Activated B cell treated with CpG ODN at 0.5 μM for 24 hours (primary cell): ENCODE measurements at regions not wholly inside any gene's neighbourhood (a gene's known extent, or its start where the extent isn't known, plus 50 kb on each side); places are given as distances from the start of the nearest gene placed in this dataset.

Experiments used
- ATAC-seq: fragments of 200-7000 bp; cut with Tn5 transposase; one replicate; pipeline ENCODE4 v1.10.0; 2021; ENCODE audit warnings: low read depth, mild to moderate bottlenecking, moderate library complexity
- CTCF ChIA-PET: fragments of 350-600 bp; sonication (Branson Sonifier 250); formaldehyde crosslinking; loops from one replicate; lab custom pipeline; 2021; ENCODE audit warnings: antibody characterized with exemption; lab: Charles Lee
- POLR2A ChIA-PET: fragments of 350-600 bp; sonication (Branson Sonifier 250); formaldehyde crosslinking; loops from one replicate; lab custom pipeline; 2021; ENCODE audit warnings: antibody characterized with exemption; lab: Charles Lee
- DNase-seq: peaks from one replicate; pipeline ENCODE4 v3.0.0; 2022
- H3K27ac Mint-ChIP-seq: one replicate; pipeline ENCODE4 v1.8.0; 2020; ENCODE audit warnings: mixed read lengths
- H3K27me3 Mint-ChIP-seq: one replicate; pipeline ENCODE4 v1.8.0; 2021; ENCODE audit warnings: mixed read lengths
- H3K36me3 Mint-ChIP-seq: one replicate; pipeline ENCODE4 v1.8.0; 2021; ENCODE audit warnings: low read depth, mixed read lengths
- H3K4me1 Mint-ChIP-seq: one replicate; pipeline ENCODE4 v1.8.0; 2021; ENCODE audit warnings: mixed read lengths
- H3K4me3 Mint-ChIP-seq: one replicate; pipeline ENCODE4 v1.8.0; 2020; ENCODE audit warnings: mild to moderate bottlenecking, mixed read lengths
- H3K9me3 Mint-ChIP-seq: one replicate; pipeline ENCODE4 v1.8.0; 2020; ENCODE audit warnings: mixed read lengths
- intact Hi-C: fragments of 100-400 bp; cut with micrococcal nuclease; formaldehyde crosslinking; loops from one replicate; pipeline ENCODE4 v1.15.1; 2024
- TF ChIP-seq, protein P1 (sequence below): fragments of 200-600 bp; IDR thresholded peaks from one replicate; pipeline ENCODE4 v1.8.0; 2022; ENCODE audit warnings: antibody characterized with exemption, mild to moderate bottlenecking

DNA sequence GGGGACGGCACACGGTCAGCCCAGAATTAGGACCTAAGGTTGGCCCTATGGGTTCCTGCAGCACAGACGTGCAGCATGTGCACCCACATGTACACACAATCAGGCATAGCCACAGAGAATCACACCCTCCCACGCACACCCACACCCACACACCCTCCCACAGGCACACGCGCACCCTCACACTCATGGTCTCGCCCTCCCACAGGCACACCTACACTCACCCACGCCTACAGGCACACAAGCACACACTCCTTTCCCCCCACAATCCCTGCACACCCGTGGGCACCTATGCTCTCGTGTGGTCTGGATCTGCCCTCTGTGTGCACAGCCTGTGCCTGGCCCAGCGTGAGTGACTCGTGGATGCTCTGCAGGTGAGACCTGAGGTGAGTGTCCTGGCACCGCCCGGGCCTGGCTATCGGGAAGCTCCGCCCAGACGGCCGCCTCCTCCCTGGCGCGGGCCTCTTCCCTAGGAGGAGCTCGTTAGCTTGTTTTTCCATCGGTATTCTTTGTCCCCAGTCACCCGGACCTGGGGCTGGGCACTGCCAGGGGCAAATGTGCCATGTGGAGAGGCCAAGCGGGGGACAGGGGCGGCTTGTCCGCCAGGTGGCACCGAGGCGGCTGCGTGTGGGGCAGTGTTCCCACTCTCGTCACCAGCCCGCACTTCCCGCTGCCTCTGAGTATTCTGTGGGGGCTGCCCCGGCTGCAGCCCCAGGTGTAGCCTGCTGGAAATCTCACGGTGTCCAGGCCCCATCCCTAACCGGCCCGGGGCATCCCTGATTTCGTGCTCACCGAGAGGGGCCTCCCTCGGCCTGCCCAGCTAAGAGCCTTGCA lies 110.2 kb upstream of the FAM20C start:
- ChIA-PET POLR2A (no interaction called here), CTCF (no interaction called here)
- intact Hi-C loops = no loop called here
- Mint-ChIP-seq H3K9me3 (no peaks in the 10 kb centered on the region), H3K27ac (no peak overlapping the region), H3K36me3 (no peaks in the 10 kb centered on the region), H3K27me3 (peaks cover 6% of the 10 kb centered on the region), H3K4me1 (no peaks in the 10 kb centered on the region), H3K4me3 (no peak overlapping the region)
- TF ChIP-seq, protein P1, sequence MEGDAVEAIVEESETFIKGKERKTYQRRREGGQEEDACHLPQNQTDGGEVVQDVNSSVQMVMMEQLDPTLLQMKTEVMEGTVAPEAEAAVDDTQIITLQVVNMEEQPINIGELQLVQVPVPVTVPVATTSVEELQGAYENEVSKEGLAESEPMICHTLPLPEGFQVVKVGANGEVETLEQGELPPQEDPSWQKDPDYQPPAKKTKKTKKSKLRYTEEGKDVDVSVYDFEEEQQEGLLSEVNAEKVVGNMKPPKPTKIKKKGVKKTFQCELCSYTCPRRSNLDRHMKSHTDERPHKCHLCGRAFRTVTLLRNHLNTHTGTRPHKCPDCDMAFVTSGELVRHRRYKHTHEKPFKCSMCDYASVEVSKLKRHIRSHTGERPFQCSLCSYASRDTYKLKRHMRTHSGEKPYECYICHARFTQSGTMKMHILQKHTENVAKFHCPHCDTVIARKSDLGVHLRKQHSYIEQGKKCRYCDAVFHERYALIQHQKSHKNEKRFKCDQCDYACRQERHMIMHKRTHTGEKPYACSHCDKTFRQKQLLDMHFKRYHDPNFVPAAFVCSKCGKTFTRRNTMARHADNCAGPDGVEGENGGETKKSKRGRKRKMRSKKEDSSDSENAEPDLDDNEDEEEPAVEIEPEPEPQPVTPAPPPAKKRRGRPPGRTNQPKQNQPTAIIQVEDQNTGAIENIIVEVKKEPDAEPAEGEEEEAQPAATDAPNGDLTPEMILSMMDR = no peak
- no peak for DNase-seq
- no peak for ATAC-seq

DNA sequence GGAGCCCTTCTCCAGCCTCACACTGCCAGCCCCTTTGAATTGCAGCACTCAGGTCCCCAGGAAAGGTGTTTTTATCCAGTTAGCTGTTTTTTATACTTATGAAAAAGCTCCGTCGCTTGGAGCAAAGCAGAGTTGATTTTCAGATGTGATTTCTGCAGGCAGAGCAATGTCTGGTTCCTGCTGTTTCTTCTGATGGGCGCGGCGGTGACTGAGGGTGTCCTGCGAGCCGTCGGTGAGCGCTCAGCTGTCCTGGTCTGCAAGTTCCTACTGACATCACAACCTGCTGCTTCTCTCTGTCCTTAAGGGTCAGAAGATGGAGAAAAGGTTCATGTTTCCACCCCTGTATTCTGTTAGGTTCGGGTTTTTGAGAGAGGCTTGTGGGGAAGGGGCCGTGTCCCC lies 109.6 kb upstream of the FAM20C start:
- intact Hi-C loops = no loop called here
- DNase-seq (no peak), ATAC-seq (no peak)
- Mint-ChIP-seq H3K9me3 (no peaks in the 10 kb centered on the region), H3K27me3 (peaks cover 6% of the 10 kb centered on the region), H3K36me3 (no peaks in the 10 kb centered on the region), H3K4me1 (no peaks in the 10 kb centered on the region), H3K4me3 (no peak overlapping the region), H3K27ac (no peak overlapping the region)
- ChIA-PET CTCF (no interaction called here), POLR2A (no interaction called here)
- TF ChIP-seq, protein P1 = no peak

DNA sequence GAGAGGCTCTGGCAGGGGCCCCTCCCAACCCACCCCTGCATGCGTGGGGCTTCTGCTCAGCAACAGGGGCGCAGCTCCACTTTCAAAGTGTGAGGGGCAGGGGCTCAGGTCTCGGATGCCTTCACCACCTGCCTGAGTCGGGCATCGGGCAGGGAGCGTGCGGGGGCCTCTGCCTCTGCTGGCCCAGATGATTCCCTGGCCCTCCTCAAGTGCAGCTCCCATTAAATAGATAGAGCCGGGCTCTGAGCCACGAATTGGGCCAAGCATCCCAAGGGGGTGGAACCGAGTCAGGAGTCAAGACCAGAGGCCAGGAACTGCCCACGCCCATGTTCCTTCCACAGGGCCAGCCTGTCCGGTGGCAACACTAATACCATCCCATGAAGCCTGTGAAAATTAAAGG lies 108.9 kb upstream of the FAM20C start:
- ATAC-seq (no peak), DNase-seq (no peak)
- Mint-ChIP-seq H3K4me1 (no peaks in the 10 kb centered on the region), H3K27me3 (peaks cover 6% of the 10 kb centered on the region), H3K27ac (no peak overlapping the region), H3K9me3 (no peaks in the 10 kb centered on the region), H3K36me3 (no peaks in the 10 kb centered on the region), H3K4me3 (no peak overlapping the region)
- intact Hi-C loops = no loop called here
- TF ChIP-seq, protein P1 = no peak
- CTCF ChIA-PET = no interaction called here
- POLR2A ChIA-PET = no interaction called here

DNA sequence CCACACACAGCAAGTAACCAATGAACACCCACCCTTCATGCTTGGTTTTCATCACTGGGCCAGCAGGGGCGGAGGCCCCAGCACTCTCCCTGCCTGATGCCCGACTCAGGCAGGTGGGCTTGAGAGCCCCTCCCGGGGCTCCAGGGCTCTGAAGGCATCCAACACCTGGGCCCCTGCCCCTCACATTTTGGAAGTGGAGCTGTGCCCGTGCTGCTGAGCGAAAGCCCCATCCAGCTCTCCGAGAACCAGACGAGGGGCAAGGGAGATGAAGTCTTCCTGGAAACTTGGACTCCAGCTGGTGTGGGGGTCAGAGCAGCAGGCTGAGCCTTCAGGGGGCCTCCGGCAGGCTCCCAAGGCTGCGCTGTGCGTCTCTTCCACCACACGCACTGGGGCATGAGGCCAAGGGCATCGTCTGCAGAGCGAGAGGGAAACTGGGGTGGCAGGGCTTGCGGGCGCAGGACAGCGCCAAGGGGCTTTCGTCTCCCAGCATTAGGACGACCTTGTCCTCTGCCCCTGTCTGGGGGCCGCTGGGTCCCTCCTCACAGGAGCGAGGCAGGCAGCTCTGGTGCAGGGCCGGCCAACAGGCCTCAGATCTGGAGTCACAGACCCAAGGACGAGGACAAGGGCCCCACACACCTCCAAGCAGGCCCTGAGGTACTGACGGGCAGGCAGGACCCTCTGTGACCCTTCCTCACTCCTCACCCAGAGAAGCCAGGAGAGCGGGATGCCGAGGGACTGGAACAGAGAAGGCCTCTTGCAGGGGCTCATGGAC lies 108.3 kb upstream of the FAM20C start:
- no peak overlapping the region for H3K4me3 Mint-ChIP-seq
- TF ChIP-seq, protein P1 = no peak
- no peaks in the 10 kb centered on the region for H3K9me3 Mint-ChIP-seq
- no peaks in the 10 kb centered on the region for H3K36me3 Mint-ChIP-seq
- H3K27ac Mint-ChIP-seq = no peak overlapping the region
- POLR2A ChIA-PET = no interaction called here
- DNase-seq (no peak), ATAC-seq (no peak)
- CTCF ChIA-PET = no interaction called here
- intact Hi-C loops = no loop called here
- H3K4me1 Mint-ChIP-seq = peaks cover under 1% of the 10 kb centered on the region
- peaks cover 6% of the 10 kb centered on the region for H3K27me3 Mint-ChIP-seq

DNA sequence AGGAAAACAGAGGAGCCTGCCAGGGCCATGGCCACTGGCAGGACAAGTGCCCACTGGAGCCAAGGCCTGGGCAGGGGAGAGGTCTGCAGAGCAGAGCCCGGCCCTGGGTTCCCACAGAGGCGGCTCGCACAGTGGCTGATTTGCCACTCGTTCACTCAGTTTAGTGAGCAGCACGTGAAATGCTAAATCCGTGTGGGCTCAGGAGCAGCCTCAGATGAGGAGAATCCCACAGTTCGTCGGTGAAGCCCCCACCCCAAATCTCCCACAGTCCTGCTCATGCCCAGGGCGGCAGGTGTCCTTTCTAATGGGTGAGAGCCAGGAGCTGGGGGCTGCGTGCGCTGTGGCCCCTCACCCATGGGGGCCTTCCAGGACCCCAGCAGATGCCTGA lies 107.7 kb upstream of the FAM20C start:
- intact Hi-C loops = no loop called here
- ChIA-PET POLR2A (no interaction called here), CTCF (no interaction called here)
- DNase-seq (no peak), ATAC-seq (no peak)
- Mint-ChIP-seq H3K4me3 (no peak overlapping the region), H3K27ac (no peak overlapping the region), H3K4me1 (peaks cover 2% of the 10 kb centered on the region), H3K36me3 (no peaks in the 10 kb centered on the region), H3K27me3 (peaks cover 6% of the 10 kb centered on the region), H3K9me3 (no peaks in the 10 kb centered on the region)
- TF ChIP-seq, protein P1 = no peak
